Neural cell (in vitro differentiated cells): ENCODE measurements at regions not wholly inside any gene's neighbourhood (a gene's known extent, or its start where the extent isn't known, plus 50 kb on each side); places are given as distances from the start of the nearest gene placed in this dataset.

Experiments
- H2AFZ ChIP-seq: fragments of 200-600, 300-800 bp; sonication (generic), shearing (Covaris generic); 2 replicates; pipeline ENCODE4 v1.6.0; 2014; ENCODE audit warnings: low read depth, mild to moderate bottlenecking, antibody characterized with exemption, low read length, moderate library complexity
- H3F3A ChIP-seq: fragments of 200-600 bp; shearing (Covaris generic); 2 replicates; pipeline ENCODE4 v1.6.1; 2016; ENCODE audit warnings: mild to moderate bottlenecking, moderate library complexity, mixed read lengths, antibody characterized with exemption, low read length; ENCODE audit not compliant: insufficient read depth, poor library complexity, severe bottlenecking
- H3K27ac ChIP-seq: fragments of 200-600, 300-800 bp; sonication (generic), shearing (Covaris generic); 2 replicates; pipeline ENCODE4 v1.5.1; 2014; ENCODE audit warnings: mild to moderate bottlenecking, low read length, moderate library complexity
- H3K27me3 ChIP-seq: fragments of 300-800, 200-600 bp; sonication (generic), shearing (Covaris generic); 2 replicates; pipeline ENCODE4 v1.6.0; 2014; ENCODE audit warnings: mild to moderate bottlenecking, low read depth, low read length, moderate library complexity; ENCODE audit not compliant: insufficient read depth
- H3K36me3 ChIP-seq: fragments of 300-800, 200-600 bp; sonication (generic), shearing (Covaris generic); 2 replicates; pipeline ENCODE4 v1.5.1; 2014; ENCODE audit warnings: mild to moderate bottlenecking, antibody characterized with exemption, low read length, moderate library complexity; ENCODE audit not compliant: insufficient read depth
- H3K4me2 ChIP-seq: fragments of 300-800, 200-600 bp; sonication (generic), shearing (Covaris generic); 2 replicates; pipeline ENCODE4 v1.6.0; 2014; ENCODE audit warnings: mild to moderate bottlenecking, low read length
- H3K4me3 ChIP-seq: fragments of 300-800, 200-600 bp; sonication (generic), shearing (Covaris generic); 2 replicates; pipeline ENCODE4 v1.5.1; 2014; ENCODE audit warnings: mild to moderate bottlenecking, low read length, moderate library complexity
- H3K79me2 ChIP-seq: fragments of 200-600 bp; shearing (Covaris generic); replicated peaks from 2 replicates; pipeline ENCODE4 v1.6.0; 2014; ENCODE audit warnings: mild to moderate bottlenecking, low read length, moderate library complexity; ENCODE audit not compliant: insufficient read depth
- H3K9ac ChIP-seq: fragments of 300-800, 200-600 bp; sonication (generic), shearing (Covaris generic); 2 replicates; pipeline ENCODE4 v1.6.1; 2016; ENCODE audit warnings: mild to moderate bottlenecking, low read length, mixed read lengths
- H3K9me2 ChIP-seq: fragments of 200-600 bp; shearing (Covaris generic); 2 replicates; pipeline ENCODE4 v1.6.1; 2016; ENCODE audit warnings: mild to moderate bottlenecking, low read length, mixed read lengths; ENCODE audit not compliant: insufficient read depth
- H3K9me3 ChIP-seq: fragments of 200-600, 300-800 bp; sonication (generic), shearing (Covaris generic); 2 replicates; pipeline ENCODE4 v1.6.1; 2016; ENCODE audit warnings: mild to moderate bottlenecking, mixed run types, low read length, moderate library complexity, mixed read lengths
- H4K20me1 ChIP-seq: fragments of 200-600 bp; shearing (Covaris generic); 2 replicates; pipeline ENCODE4 v1.6.1; 2016; ENCODE audit warnings: mild to moderate bottlenecking, mixed run types; ENCODE audit not compliant: insufficient read depth
- CTCF ChIP-seq: fragments of 450-650 bp; IDR thresholded peaks from 2 replicates; pipeline ENCODE4 v1.5.1; 2014; ENCODE audit warnings: antibody characterized with exemption, mild to moderate bottlenecking, moderate library complexity; ENCODE audit not compliant: poor library complexity, severe bottlenecking
- EP300 ChIP-seq: fragments of 450-650 bp; conservative IDR thresholded peaks from 2 replicates; pipeline ENCODE4 v1.6.1; 2014; ENCODE audit warnings: antibody characterized with exemption, mild to moderate bottlenecking, moderate library complexity; ENCODE audit not compliant: poor library complexity, severe bottlenecking
- EZH2 ChIP-seq: fragments of 200-600, 300-800 bp; shearing (Covaris generic), sonication (generic); IDR thresholded peaks from 2 replicates; pipeline ENCODE4 v1.6.1; 2014; ENCODE audit warnings: antibody characterized with exemption, low read length, borderline replicate concordance, mild to moderate bottlenecking; ENCODE audit not compliant: insufficient read depth, poor library complexity, severe bottlenecking
- MXI1 ChIP-seq: fragments of 450-650 bp; conservative IDR thresholded peaks from 2 replicates; pipeline ENCODE4 v1.6.1; 2014; ENCODE audit warnings: antibody characterized with exemption, mild to moderate bottlenecking; ENCODE audit not compliant: poor library complexity, severe bottlenecking
- POLR2AphosphoS5 ChIP-seq: IDR thresholded peaks from 2 replicates; pipeline ENCODE4 v1.6.1; 2012
- RAD21 ChIP-seq: fragments of 450-650 bp; conservative IDR thresholded peaks from 2 replicates; pipeline ENCODE4 v1.6.1; 2014; ENCODE audit warnings: antibody characterized with exemption, mild to moderate bottlenecking, moderate library complexity
- REST ChIP-seq: IDR thresholded peaks from 2 replicates; pipeline ENCODE4 v1.6.1; 2012; ENCODE audit warnings: borderline replicate concordance
- SMC3 ChIP-seq: fragments of 450-650 bp; conservative IDR thresholded peaks from 2 replicates; pipeline ENCODE4 v1.6.1; 2014; ENCODE audit warnings: antibody characterized with exemption, mild to moderate bottlenecking, moderate library complexity; ENCODE audit not compliant: poor library complexity
- TAF1 ChIP-seq: IDR thresholded peaks from 2 replicates; pipeline ENCODE4 v1.6.1; 2012; ENCODE audit warnings: low read depth

- Histone ChIP-seq H3K9me2 (no peaks in the 10 kb centered on the region), H3K27me3 (no peaks in the 10 kb centered on the region), H3K79me2 (no peaks in the 10 kb centered on the region), H3K9me3 (no peaks in the 10 kb centered on the region), H3K4me3 (no peak overlapping the region), H3K27ac (no peak overlapping the region), H3F3A (no peaks in the 10 kb centered on the region), H3K4me2 (no peak overlapping the region), H2AFZ (no peak overlapping the region), H3K9ac (no peak overlapping the region), H3K36me3 (no peaks in the 10 kb centered on the region), H4K20me1 (no peaks in the 10 kb centered on the region)
- no peak for TF ChIP-seq EP300
- no peak for TF ChIP-seq TAF1
- TF ChIP-seq RAD21: no peak
- no peak for TF ChIP-seq EZH2
- peak; percentile 43 for TF ChIP-seq POLR2AphosphoS5
- no peak for TF ChIP-seq MXI1
- no peak for TF ChIP-seq REST
Observed at GRCh38 chr15:81941479-81941878, 104.3 kb downstream of the MEX3B start.

- Histone ChIP-seq H3K9me2 (no peaks in the 10 kb centered on the region), H3K79me2 (no peaks in the 10 kb centered on the region)
- TF ChIP-seq MXI1 (no peak), POLR2AphosphoS5 (no peak), EZH2 (no peak), CTCF (no peak), TAF1 (no peak), SMC3 (no peak), EP300 (no peak), REST (no peak), RAD21 (no peak)
Observed at GRCh38 chr15:81940467-81941451, 105.1 kb downstream of the MEX3B start.

More at GRCh38 chr15:81940467-81941451, 105.1 kb downstream of the MEX3B start:
- Histone ChIP-seq H2AFZ (no peak overlapping the region), H4K20me1 (no peaks in the 10 kb centered on the region), H3K27ac (no peak overlapping the region), H3K27me3 (no peaks in the 10 kb centered on the region), H3K9me3 (no peaks in the 10 kb centered on the region), H3K4me3 (no peak overlapping the region), H3F3A (no peaks in the 10 kb centered on the region), H3K36me3 (no peaks in the 10 kb centered on the region), H3K4me2 (no peak overlapping the region), H3K9ac (no peak overlapping the region)
